Activated naive CD4-positive, alpha-beta T cell treated with anti-CD3 and anti-CD28 coated beads for 36 hours (primary cell): ENCODE measurements at regions not wholly inside any gene's neighbourhood (a gene's known extent, or its start where the extent isn't known, plus 50 kb on each side); places are given as distances from the start of the nearest gene placed in this dataset.

Experiments used
- CTCF ChIA-PET: fragments of 350-600 bp; sonication (Branson Sonifier 250); formaldehyde crosslinking; loops from one replicate; lab custom pipeline; 2021; ENCODE audit warnings: antibody characterized with exemption; lab: Charles Lee
- DNase-seq: peaks from one replicate; pipeline ENCODE4 v3.0.0-alpha.2; 2020
- H3K27ac Mint-ChIP-seq: one replicate; pipeline ENCODE4 v1.8.0; 2021; ENCODE audit warnings: mild to moderate bottlenecking, mixed read lengths
- H3K27me3 Mint-ChIP-seq: one replicate; pipeline ENCODE4 v1.8.0; 2021; ENCODE audit warnings: low read depth, mixed read lengths
- H3K36me3 Mint-ChIP-seq: one replicate; pipeline ENCODE4 v1.8.0; 2021; ENCODE audit warnings: low read depth, mixed read lengths
- H3K4me1 Mint-ChIP-seq: one replicate; pipeline ENCODE4 v1.8.0; 2021; ENCODE audit warnings: low read depth, mixed read lengths
- H3K4me3 Mint-ChIP-seq: one replicate; pipeline ENCODE4 v1.8.0; 2021; ENCODE audit warnings: mild to moderate bottlenecking, moderate library complexity, mixed read lengths
- H3K9me3 Mint-ChIP-seq: one replicate; pipeline ENCODE4 v1.8.0; 2021; ENCODE audit warnings: mixed read lengths
- intact Hi-C: fragments of 100-400 bp; cut with micrococcal nuclease; formaldehyde crosslinking; loops from one replicate; pipeline ENCODE4 v1.15.1; 2023

GRCh38 chr20:17860301-17861197, 108.0 kb downstream of the SNX5 start:
- Mint-ChIP-seq H3K27me3 (peaks cover 4% of the 10 kb centered on the region), H3K36me3 (no peaks in the 10 kb centered on the region), H3K9me3 (no peaks in the 10 kb centered on the region), H3K4me3 (no peak overlapping the region), H3K27ac (no peak overlapping the region), H3K4me1 (no peaks in the 10 kb centered on the region)
- CTCF ChIA-PET: no interaction called here
- intact Hi-C loops: no loop called here
- DNase-seq: no peak

- DNase-seq: peak; percentile 25
- Mint-ChIP-seq H3K9me3 (no peaks in the 10 kb centered on the region), H3K27me3 (peaks cover 3% of the 10 kb centered on the region), H3K36me3 (no peaks in the 10 kb centered on the region), H3K4me3 (no peak overlapping the region), H3K27ac (no peak overlapping the region), H3K4me1 (no peaks in the 10 kb centered on the region)
- CTCF ChIA-PET: no interaction called here
- intact Hi-C loops: no loop called here
Observed at GRCh38 chr20:17859616-17860232, 108.9 kb downstream of the SNX5 start.

DNA sequence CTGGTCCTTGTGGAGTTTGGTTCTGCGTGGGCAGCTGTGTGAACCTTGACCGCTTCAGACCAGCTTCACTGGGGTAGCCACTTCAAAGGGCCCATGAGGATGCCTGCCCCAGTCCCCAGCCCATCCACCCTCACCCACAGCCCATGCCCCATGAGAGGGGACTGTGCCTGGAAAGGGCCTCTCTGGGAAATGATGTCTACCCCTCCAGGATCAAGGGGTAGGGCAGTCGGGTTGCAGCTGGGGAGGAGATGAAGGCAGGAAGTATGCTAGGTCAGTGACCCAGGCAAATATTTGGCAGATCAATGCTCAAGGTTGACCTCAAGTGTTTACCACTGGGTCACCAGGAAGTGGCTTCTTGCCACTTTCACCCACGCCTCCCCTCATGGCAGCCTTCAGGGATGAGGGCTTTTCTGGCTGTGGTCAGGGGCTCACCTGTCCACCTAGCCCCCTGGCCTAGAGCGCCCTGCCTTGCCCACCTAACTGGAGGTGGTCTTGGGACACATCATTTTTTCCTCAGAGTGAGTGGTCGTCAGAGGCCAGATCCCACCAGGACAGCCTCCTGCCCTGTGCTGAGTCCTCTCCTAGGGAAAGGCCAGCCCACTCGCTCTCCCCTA, 109.5 kb downstream of the SNX5 start:
- Mint-ChIP-seq H3K9me3 (no peaks in the 10 kb centered on the region), H3K27me3 (peaks cover 3% of the 10 kb centered on the region), H3K4me1 (no peaks in the 10 kb centered on the region), H3K36me3 (no peaks in the 10 kb centered on the region), H3K27ac (no peak overlapping the region), H3K4me3 (no peak overlapping the region)
- CTCF ChIA-PET: no interaction called here
- DNase-seq: no peak
- intact Hi-C loops: no loop called here

GRCh38 chr20:17858450-17859001, 110.1 kb downstream of the SNX5 start:
- Mint-ChIP-seq H3K4me3 (no peak overlapping the region), H3K9me3 (no peaks in the 10 kb centered on the region), H3K27ac (no peak overlapping the region), H3K36me3 (no peaks in the 10 kb centered on the region), H3K27me3 (peaks cover 3% of the 10 kb centered on the region), H3K4me1 (no peaks in the 10 kb centered on the region)
- CTCF ChIA-PET: no interaction called here
- intact Hi-C loops: no loop called here
- DNase-seq: no peak

DNA sequence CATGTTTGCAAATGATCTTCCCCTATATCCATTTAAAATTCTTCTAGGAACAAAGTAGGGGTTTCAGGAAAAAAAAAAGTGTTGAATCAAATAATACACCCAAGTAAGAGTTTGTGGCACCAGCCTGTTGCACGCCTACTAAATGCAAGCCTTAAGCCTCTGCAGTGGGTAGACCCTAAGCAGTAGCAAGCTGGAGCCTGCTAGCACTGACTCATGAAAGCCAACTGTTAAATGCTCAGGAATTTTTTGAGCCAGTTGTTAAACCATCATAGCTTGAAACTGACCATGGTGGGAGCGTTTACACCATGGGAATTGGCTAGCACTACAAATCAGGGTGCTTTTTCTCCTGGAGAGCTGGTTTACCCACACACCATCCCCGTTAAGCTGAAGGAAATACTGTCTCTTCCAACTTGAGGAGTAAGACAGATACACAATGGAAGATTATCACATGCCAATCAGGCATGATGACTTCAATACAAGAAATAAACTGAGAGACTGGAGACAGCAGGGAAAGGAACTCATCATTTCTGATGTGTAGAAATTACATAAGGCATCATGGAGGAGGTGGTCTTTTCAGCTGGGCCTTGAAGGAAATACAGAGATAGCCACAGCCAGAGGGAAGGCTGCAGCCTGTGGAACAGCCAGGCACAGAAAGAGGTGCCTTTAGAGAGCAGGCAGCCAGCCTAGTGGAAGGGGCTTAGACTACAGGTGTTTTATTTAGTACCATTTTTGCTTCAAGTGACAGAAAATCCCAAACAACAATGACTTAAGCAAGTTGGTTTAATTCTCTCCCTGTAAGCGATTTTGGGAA, 110.8 kb downstream of the SNX5 start:
- CTCF ChIA-PET: no interaction called here
- DNase-seq: no peak
- Mint-ChIP-seq H3K27ac (no peak overlapping the region), H3K4me3 (no peak overlapping the region), H3K27me3 (peaks cover 3% of the 10 kb centered on the region), H3K9me3 (no peaks in the 10 kb centered on the region), H3K4me1 (no peaks in the 10 kb centered on the region), H3K36me3 (no peaks in the 10 kb centered on the region)
- intact Hi-C loops: no loop called here

DNA sequence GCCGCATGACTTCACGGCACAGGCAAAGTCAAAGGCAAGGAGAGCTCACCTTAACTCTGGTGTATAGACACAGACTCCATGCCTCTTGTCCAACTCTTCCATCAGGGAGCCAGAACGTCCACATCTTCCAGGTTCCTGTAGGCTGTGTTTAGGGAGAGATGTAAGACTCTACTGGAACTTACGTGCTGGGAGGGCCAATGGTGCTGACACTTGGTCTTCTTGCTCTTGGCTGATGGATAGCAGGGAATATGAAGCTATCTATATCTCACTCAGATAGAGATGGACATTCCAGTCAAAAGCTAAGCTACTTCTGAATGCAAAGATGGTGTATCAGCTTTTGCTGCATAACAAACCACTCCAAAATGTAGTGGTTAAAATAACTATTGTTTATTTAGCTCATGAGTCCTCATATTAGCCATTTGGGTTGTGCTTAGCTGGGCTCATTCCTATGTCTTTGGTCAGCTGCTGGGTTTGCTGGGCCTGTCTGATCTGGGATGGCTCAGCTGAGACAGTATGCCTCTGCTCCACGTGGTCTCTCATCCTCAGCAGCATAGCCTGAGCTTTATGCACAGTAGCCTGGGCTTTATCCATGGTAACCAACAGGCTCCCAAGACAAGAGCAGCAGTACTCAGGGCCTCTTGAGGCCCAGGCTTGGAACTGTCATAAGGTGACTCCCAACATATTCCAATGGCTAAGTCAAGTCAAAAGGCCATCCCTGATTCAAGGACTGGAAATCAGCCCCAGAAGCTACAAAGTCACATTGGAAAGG, 111.6 kb downstream of the SNX5 start:
- H3K9me3 Mint-ChIP-seq: no peaks in the 10 kb centered on the region
- no peaks in the 10 kb centered on the region for H3K4me1 Mint-ChIP-seq
- H3K27me3 Mint-ChIP-seq: peaks cover 3% of the 10 kb centered on the region
- H3K4me3 Mint-ChIP-seq: no peak overlapping the region
- DNase-seq: no peak
- CTCF ChIA-PET: interaction anchor here (1.0 kb wide), 2 partner anchors 45 to 85 kb away, joined by 3 to 6 read pairs; no protein-coding TSS in a partner anchor
- H3K27ac Mint-ChIP-seq: no peak overlapping the region
- intact Hi-C loops: no loop called here
- no peaks in the 10 kb centered on the region for H3K36me3 Mint-ChIP-seq

- Mint-ChIP-seq H3K9me3 (no peaks in the 10 kb centered on the region), H3K4me1 (no peaks in the 10 kb centered on the region), H3K27me3 (peaks cover 3% of the 10 kb centered on the region), H3K4me3 (no peak overlapping the region), H3K36me3 (no peaks in the 10 kb centered on the region), H3K27ac (no peak overlapping the region)
- intact Hi-C loops: no loop called here
- no peak for DNase-seq
- CTCF ChIA-PET: interaction anchor here (1.0 kb wide), 2 partner anchors 44 to 84 kb away, joined by 3 to 6 read pairs; no protein-coding TSS in a partner anchor
Observed at GRCh38 chr20:17856024-17856564, 112.5 kb downstream of the SNX5 start.

- Mint-ChIP-seq H3K27me3 (no peaks in the 10 kb centered on the region), H3K36me3 (no peaks in the 10 kb centered on the region), H3K9me3 (no peaks in the 10 kb centered on the region), H3K4me1 (no peaks in the 10 kb centered on the region), H3K27ac (no peak overlapping the region), H3K4me3 (no peak overlapping the region)
- no peak for DNase-seq
- CTCF ChIA-PET: no interaction called here
- intact Hi-C loops: no loop called here
Observed at GRCh38 chr20:17854307-17854903, 114.2 kb downstream of the SNX5 start.

DNA sequence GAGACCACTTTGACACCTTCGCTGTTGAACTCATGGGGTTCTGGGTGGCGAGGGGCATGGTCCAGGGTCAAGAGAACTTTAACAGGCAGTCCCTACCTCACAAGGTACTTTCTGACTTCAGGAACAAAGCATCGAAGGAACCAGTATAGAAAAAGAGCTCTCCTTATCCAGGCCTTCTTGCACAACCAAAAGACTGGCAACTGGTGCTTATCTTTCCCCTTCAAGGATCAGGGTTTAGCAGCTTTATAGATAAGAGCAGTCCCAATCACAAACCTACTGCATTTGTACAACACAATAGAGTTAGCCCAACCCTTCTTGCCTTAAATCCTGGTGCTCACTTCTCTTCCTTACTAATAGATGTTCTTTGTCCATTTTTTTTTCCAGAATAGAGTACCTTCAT, 116.3 kb downstream of the SNX5 start:
- no peak for DNase-seq
- intact Hi-C loops: no loop called here
- H3K27me3 Mint-ChIP-seq: no peaks in the 10 kb centered on the region
- H3K9me3 Mint-ChIP-seq: no peaks in the 10 kb centered on the region
- CTCF ChIA-PET: no interaction called here
- no peaks in the 10 kb centered on the region for H3K4me1 Mint-ChIP-seq
- no peak overlapping the region for H3K4me3 Mint-ChIP-seq
- no peak overlapping the region for H3K27ac Mint-ChIP-seq
- H3K36me3 Mint-ChIP-seq: no peaks in the 10 kb centered on the region

DNA sequence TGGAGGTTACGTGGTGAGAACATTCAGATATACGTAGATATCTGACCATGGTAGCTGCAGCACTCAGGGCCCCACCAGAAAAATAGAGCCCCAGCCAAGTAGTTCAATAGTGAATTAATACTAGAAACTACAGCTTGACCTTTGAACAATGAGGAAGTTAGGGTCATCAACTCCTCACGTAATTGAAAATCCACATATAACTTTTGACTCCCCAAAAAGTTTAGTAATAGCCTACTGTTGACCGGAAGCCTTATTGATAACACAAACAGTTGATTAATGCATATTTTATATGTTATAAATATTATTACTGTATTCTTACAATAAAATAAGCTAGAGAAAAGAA, 117.9 kb downstream of the SNX5 start:
- intact Hi-C loops: no loop called here
- H3K4me1 Mint-ChIP-seq: no peaks in the 10 kb centered on the region
- no peaks in the 10 kb centered on the region for H3K9me3 Mint-ChIP-seq
- no peak overlapping the region for H3K4me3 Mint-ChIP-seq
- no peak for DNase-seq
- CTCF ChIA-PET: no interaction called here
- no peaks in the 10 kb centered on the region for H3K36me3 Mint-ChIP-seq
- H3K27me3 Mint-ChIP-seq: no peaks in the 10 kb centered on the region
- no peak overlapping the region for H3K27ac Mint-ChIP-seq
